HG03139 (cell line): ENCODE measurements at regions not wholly inside any gene's neighbourhood (a gene's known extent, or its start where the extent isn't known, plus 50 kb on each side); places are given as distances from the start of the nearest gene placed in this dataset.
"Not testable (repeated sequence)": the region's sequence is repeated elsewhere in the genome, so short reads cannot be mapped to it uniquely, and the experiment has no call there.

ENCODE experiments used
- ATAC-seq: cut with Tn5 transposase; IDR thresholded peaks from one replicate; pipeline ENCODE4 v1.9.1; 2021; ENCODE audit not compliant: unreplicated experiment

DNA sequence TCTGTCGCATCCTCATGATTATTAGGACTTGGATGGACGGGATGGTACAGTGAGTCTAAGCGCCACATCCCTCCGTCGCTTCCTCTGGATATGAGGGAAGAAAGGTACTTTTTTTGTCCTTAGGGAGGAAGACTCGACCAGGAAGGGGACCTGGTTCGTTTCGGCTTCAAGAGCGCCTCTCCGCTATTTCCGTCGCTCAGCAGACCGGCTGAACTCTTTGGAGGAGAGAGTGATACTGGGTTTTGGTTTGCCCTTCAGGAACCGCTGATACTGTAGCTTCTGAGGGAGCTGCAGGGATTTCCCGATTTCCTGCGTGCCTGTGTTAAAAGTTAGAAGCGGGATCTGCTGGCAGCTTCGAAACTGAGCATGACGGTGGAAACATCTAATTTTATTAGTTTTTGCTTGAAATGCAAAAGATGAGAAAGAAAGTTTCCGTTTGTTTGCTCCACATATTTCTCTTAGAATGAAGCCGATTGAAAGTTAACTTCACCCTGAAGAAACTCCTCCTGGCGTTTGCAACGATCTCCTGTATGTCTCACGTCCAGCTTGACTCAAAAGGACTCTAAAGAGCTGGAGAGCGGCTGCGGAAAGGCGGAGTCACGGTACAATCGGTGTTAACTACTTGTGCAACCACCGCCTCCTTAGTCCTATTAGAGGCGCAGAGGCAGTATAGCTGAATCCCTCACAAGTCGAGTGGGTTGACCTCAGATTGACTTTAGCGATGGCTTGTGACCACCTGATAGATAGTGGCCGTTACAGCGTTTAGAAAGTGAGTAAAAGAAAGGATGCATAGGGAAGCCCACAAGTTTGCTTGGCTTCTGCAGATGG lies 129.4 kb downstream of the TRIM27 start:
- no peak for ATAC-seq

DNA sequence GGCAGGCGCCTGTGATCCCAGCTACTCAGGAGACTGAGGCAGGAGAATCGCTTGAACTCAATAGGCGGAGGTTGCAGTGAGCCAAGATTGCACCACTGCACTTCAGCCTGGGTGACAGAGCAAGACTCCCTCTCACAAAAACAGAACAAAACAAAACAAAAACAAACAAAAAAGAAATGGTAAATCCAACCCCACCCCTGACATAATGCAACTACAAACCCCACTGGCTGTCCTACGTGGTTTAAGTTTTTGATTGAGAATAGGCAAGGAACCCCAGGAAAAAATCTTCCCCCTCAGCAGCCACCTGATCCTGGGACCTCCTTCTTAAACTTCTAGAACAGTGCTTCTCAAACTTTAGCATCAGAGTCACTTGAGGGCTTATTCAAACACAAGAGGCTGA lies 123.1 kb downstream of the TRIM27 start:
- not testable (repeated sequence) for ATAC-seq

DNA sequence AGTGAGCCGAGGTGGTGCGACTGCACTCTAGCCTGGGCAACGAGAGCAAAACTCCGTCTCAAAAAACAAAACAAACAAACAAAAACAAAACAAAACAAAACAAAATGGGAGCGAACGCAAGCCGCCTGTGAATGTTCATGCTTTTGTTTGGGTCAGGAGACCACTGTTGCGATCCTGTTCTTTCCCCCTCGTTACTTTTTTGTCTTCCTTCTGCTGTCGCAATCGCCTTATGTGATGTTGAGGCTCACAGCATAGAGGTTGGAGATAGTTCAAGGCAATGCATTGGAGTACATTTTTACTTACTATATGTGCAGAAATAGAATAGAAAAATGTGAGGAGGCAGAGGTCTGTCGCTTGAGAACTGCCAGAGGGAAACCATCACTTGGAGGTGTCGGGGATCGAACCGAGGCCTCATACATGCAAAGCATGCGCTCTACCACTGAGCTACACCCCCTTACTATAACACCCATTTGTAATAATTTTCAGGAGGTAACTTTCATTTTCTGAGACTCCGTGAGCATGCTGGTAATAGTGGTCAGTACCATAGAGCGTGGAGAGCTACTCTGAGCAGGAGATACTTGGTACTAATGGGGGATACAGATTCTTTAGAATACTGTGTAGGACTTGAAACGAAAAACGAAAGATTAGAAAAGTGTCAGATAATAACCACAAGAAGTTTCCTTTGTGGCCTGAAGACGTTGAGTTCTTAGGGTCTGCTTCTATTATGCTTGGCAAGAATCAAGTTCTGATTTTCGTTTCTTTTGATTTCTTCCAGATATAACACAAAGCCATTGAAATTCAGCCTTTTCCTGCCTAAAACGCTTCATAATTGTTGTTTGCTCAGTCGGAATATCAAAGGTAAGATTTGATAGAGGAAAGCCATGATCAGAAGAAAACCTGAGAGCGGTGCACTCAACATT lies 121.1 kb downstream of the TRIM27 start:
- ATAC-seq = no peak

DNA sequence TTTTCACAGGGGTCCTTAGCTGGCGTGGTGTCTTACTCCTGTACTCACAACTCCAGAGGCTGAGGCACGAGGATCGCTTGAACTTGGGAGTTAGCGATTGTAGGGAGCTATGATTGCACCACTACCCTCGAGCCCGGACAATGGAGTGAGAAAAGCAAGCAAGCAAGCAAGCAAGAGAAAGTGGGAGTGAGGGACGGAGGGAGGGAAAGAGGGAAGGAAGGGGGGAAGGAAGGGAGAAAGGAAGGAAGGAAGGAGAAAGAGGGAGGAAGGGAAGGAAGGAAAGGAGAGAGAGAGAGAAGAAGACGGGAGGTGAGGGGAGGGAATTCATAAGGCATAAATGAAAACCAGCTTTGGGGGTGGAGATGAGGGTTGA lies 120.5 kb downstream of the TRIM27 start:
- no peak for ATAC-seq

DNA sequence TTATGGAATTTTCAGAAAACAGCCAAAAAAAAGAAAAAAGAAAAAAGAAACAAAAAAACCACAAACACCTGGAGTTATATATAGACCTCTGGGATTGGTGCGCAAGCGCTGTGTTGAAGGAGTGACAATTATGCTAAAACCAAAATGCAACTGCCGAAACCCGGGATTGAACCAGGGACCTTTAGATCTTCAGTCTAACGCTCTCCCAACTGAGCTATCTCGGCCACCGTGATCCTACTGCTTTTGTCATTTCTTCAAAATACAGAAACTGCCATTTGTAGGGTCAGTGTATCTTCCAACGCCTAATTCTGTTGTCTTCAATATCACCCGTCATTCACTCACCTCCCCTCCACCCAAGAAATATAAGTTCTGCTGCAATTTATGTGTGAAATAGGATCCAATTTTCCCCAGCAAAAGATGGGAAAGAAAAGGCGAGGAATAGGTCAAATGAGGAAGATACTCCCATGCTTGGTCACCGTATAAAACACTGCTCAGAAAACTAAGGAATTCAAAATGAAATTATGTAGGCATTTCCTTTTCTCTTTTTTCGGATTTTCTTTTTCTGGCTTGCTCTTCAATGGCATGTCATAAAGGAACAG lies 116.0 kb downstream of the TRIM27 start:
- no peak for ATAC-seq

DNA sequence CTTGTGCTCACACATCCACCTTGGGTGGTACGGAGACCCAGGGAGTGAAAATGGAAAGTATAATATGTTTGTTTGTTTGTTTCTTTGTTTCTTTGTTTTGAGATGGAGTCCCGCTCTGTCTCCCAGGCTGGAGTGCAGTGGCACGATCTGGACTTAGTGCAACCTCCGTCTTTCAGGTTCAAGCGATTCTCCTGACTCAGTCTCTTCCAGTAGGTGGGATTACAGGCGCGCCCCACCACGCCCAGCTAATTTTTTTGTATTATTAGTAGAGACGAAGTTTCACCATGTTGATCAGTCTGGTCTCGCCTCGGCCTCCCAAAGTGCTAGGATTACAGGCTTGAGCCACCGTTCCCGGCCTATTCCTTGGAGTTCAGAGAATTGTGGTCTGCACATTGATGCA lies 115.4 kb downstream of the TRIM27 start:
- no peak for ATAC-seq

DNA sequence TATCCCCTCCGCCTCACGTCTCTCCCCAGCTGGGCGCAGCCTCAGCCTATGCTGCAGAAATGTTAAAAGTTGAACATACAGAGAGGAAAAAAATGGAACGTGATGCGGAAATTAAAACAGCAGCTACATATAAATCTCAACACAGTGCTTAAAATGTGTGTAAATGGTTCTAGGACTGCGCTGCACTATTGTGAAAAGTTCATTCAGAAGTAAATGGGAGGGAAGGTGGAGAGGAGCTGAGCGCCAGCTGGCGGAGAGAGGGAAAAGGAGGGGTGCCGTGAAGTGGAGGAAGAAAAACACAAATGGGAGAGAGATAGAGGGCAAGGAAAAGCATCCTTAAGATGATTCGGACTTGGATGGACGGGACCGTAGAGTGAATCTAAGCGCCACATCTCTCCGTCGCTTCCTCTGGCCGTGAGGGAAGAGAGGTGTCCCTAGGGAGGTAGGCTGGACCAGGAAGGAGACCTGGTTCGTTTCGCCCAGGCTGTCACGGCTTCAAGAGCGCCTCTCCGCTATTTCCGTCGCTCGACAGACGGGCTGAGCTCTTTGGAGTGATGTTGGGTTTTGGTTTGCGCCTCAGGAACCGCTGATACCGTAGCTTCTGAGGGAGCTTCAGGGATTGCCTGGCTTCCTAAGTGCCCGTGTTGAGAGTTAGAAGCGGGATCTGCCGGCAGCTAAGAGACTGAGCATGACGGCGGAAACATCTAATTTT lies 113.7 kb downstream of the TRIM27 start:
- ATAC-seq = no peak

DNA sequence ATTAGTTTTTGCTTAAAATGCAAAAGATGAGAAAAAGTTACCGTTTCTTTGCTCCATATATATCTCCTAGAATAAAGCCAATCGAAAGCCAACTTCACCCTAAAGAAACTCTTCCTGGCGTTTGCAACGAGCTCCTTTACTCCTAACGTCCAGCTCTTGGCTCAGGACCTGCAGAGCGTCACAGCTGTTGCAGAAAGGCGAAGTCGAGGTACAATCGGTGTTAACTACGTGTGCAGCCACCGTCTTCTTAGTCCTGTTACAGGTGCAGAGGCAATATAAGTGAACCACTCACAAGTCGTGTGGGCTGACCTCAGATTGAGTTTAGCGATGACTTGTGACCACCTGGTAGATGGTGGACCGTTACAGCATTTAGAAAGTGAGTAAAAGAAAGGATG lies 113.1 kb downstream of the TRIM27 start:
- ATAC-seq = no peak

DNA sequence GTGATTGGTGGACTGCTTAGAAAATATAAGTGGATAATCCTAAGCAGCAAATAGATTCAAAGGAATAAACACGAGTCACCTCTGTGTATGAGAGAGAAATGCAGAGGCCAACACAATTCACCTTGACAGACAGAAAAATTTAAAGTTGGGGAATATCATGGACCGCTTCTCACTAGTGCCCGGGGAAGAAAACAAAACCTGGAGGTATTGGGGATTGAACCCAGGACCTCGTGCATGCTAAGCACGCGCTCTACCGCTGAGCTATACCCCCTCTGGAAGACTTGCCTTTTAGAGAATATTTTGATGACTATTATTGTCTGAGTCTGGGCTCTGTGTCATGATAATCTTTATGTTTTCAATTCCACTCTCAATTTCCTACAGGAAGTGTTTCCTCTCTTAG lies 111.9 kb downstream of the TRIM27 start:
- ATAC-seq = no peak

DNA sequence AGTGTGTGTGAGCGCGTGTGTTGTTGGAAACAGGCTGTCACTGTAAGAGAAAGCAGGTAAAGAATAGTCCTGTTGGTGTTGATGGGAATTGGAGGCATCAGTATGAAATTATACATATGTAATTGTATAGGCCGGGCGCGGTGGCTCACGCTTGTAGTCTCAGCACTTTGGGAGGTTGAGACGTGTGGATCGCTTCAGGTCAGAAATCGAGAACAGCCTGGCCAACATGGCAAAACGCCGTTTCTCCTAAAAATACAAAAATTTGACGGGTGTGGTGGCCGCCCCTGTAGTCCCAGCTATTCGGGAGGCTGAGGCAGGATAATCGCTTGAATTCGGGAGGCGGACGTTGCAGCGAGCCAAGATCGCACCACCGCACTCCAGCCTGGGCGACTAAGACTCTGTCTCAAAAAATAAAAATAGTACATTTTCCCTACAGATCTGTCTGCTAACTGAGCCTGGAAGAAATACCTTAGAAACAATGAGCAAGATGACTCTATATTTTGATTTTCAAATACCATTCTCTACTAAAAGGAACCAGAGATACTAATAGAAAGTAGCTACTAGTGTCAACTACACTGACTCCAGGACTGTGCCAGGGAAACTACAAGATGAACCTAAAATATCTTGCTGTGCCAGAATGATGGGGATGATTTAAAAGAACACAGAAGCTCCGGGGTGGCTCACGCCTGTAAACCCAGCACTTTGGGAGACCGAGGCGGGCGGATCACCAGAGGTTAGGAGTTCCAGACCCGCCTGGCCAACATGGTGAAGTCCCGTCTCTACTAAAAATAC lies 110.8 kb downstream of the TRIM27 start:
- no peak for ATAC-seq

DNA sequence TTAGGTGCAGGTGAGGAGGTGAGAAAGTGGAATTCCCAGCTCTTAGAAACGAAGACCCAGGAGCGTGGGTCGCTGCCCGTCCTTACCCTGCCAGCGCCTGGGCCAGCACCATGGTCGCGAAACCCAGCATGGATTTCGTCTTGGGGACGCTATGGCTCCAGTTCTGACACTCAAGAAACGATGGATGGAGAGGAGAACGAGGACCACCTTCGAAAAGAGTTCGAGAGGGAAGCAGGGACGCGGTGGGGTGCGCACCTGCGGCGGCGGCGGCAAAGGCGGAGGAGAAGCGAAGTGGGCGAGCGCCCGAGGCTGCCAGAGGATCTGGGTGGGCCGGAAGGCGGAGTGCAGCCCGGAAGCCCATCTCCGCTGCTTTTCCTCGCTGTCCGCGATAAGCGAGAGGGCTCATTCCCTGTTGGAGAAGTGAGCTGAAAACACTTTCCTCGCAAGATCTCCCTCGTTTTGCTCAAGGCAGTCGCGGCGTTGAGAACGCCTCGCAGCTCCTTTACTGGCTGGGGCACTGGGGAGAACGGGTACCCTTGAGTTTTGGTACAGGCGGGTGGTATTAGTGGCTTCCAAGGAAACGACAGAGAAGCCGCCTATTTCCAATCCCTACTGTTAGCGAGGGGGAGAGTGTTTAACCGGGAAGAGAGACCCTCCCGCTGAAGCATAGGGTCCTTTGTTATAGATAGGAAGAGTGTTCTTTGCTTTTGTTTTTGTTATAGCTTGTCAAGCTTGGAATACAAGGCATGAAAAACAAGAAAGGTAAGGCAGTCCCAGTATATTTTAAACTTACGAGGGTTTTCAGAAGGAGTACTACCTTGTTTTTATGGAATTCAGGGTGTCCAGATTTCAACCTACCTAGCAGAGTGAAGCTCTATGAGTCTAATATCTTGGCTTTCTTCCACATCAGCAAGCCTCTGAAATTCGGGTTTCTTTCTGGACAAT lies 109.5 kb downstream of the TRIM27 start:
- ATAC-seq = no peak

DNA sequence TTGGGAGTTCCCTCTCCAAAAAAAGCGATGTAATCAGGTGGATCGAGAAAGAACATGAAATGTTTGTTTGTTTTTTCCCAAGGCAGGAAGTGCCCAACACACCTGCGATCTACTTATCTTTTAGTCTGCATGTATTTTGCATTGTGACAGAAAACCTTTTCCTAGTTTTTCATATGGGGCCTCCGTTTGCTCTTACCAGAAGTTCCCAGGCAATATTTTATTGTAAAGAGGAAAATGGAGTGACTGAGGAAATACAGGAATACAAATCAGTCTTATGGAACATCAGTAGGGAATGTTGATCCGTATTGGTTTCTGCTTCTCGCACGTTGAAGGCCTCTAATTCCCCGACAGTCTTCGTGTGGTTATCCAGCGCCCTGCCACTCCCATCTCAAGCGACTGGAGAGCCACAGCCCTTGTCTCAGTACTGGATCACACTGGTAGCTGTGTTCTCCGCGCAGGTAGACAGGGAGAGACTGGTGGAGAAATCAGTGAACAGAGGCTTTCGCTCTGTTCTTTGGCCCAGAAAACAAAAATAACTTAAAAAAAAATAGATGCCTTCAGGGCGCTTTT lies 107.4 kb downstream of the TRIM27 start:
- ATAC-seq = no peak

DNA sequence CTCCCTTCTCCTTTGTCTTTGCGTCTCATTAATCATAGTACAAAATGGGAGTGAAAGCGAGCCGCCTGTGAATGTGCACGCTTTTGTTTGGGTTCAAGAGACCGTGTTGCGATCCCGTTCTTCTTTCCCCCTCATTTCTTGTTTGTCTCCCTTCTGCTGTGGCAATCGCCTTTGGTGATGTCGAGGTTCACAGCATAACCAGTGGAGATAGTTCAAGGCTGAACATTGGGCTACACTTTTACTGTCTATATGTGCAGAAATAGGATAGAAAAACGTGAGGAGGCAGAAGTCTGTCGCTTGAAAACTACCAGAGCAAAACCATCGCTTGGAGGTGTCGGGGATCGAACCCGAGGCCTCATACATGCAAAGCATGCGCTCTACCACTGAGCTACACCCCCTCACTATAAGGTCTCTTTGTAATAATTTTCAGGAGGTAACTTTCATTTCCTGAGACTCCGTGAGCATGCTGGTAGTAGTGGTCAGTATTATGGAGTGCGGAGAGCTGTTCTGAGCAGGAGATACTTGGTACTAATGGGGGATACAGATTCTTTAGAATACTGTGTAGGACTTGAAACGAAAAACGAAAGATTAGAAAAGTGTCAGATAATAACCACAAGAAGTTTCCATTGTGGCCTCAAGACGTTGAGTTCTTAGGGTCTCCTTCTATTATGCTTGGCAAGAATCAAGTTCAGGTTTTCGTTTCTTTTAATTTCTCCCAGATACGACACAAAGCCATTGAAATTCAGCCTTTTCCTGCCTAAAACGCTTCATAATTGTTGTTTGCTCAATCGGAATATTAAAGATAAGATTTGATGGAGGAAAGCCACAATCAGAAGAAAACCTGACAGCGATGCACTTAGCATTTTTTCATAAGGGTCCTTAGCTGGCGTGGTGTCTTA lies 106.6 kb downstream of the TRIM27 start:
- no peak for ATAC-seq

DNA sequence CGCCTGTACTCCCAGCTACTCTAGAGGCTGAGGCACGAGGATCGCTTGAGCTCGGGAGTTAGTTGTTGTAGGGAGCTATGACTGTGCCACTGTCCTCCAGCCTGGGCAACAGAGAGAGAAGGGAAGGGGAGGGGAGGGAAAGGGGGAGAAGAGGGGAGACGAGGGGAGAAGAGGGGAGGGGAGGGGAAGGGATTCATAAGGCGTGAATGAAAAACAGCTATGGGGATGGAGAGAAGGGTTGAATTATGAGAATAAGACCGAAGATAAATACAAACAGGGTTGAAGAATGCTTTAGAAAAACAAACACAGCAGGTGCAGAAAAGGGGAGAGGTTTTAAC lies 106.0 kb downstream of the TRIM27 start:
- no peak for ATAC-seq

DNA sequence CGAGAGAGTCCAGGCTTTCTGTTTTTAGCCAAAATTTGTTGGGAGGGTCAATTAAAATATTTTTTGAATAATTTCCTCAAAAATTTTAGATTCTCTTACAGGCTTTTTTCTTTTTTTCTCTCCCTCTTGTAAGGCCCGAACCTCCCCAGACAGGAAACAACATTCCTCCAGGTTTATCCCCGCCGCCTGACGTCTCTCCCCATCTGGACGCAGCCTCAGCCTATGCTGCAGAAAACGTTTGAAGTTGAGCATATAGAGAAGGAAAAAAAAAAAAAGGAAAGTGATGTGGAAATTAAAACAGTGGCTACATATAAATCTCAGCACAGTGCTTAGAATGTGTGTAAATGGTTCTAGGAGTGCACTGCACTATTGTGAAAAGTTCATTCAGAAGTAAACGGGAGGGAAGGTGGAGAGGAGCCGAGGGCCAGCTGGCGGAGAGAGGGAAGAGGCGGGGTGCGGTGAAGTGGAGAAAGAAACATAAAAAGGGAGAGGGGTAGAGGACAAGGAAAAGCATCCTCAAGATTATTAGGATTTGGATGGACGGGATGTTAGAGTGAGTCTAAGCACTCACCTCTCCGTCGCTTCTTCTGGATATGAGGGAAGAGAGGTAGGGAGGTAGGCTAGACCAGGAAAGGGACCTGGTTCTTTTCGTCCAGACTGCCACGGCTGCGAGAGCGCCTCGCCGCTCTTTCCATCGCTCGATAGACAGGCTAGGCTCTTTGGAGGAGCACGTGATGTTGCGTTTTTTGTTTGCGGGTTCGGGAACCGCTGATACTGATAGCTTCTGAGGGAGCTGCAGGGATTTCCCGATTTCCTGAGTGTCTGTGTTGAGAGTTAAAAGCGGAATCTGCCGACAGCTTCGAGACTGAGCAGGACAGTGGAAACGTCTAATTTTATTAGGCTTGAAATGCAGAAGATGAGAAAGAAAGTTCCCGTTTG lies 98.7 kb downstream of the TRIM27 start:
- no peak for ATAC-seq

DNA sequence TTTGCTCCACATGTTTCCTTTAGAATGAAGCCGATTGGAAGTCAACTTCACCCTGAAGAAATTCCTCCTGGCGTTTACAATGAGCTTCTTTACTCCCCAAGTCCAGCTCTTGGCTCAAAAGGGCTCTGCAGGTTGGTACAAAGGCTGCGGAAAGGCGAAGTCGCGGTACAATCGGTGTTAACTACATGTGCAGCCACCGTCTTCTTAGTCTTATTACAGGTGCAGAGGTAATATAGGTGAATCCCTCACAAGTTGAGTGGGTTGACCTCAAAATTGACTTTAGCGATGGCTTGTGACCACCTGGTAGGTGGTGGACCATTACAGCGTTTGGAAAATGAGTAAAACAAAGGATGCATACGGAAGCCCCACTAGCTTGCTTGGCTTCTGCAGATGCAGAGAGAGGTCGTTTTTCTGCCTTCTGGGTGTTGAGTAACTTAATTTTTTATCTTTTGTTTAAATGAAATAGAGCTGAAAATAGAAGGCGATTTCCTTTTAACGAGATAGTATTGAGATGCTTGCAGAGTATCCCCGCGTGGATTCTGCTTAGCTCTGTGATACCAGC lies 98.0 kb downstream of the TRIM27 start:
- ATAC-seq = no peak

DNA sequence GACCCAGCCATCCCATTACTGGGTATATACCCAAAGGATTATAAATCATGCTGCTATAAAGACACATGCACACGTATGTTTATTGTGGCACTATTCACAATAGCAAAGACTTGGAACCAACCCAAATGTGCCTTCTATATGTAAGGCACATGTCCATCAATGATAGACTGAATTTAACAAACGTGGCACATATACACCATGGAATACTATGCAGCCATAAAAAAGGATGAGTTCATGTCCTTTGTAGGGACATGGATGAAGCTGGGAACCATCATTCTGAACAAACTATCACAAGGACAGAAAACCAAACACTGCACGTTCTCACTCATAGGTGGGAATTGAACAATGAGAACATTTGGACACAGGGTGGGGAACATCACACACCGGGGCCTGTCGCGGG lies 92.1 kb downstream of the TRIM27 start:
- ATAC-seq = not testable (repeated sequence)
